WTC11 (cell line): ENCODE measurements at regions not wholly inside any gene's neighbourhood (a gene's known extent, or its start where the extent isn't known, plus 50 kb on each side); places are given as distances from the start of the nearest gene placed in this dataset.

Source experiments
- ATAC-seq: fragments of 200-7000 bp; cut with Tn5 transposase; 2 replicates; pipeline ENCODE4 v1.10.0; 2021; ENCODE audit warnings: mild to moderate bottlenecking, moderate library complexity
- CTCF ChIA-PET: fragments of 300-600 bp; sonication (Branson Sonifier 250); formaldehyde crosslinking; loops from one replicate; lab custom pipeline; 2021; ENCODE audit warnings: antibody characterized with exemption; lab: Charles Lee
- POLR2A ChIA-PET: fragments of 350-600 bp; sonication (Branson Sonifier 250); formaldehyde crosslinking; loops from one replicate; lab custom pipeline; 2021; ENCODE audit warnings: antibody characterized with exemption; lab: Charles Lee
- DNase-seq: peaks from one replicate; pipeline ENCODE4 v3.0.0; 2021; ENCODE audit warnings: low spot score
- H3K27ac Mint-ChIP-seq: 2 replicates; pipeline ENCODE4 v1.8.0; 2021; ENCODE audit warnings: mixed read lengths
- H3K27me3 Mint-ChIP-seq: 2 replicates; pipeline ENCODE4 v1.8.0; 2021; ENCODE audit warnings: low read depth, mild to moderate bottlenecking, moderate library complexity, mixed read lengths
- H3K36me3 Mint-ChIP-seq: 2 replicates; pipeline ENCODE4 v1.8.0; 2021; ENCODE audit warnings: mixed read lengths
- H3K4me1 Mint-ChIP-seq: 2 replicates; pipeline ENCODE4 v1.8.0; 2022; ENCODE audit warnings: mixed read lengths
- H3K4me3 Mint-ChIP-seq: 2 replicates; pipeline ENCODE4 v1.8.0; 2021; ENCODE audit warnings: mild to moderate bottlenecking, moderate library complexity, mixed read lengths
- H3K9me3 Mint-ChIP-seq: 2 replicates; pipeline ENCODE4 v1.8.0; 2021; ENCODE audit warnings: mixed read lengths
- AR ChIP-seq: fragments of 250-450 bp; sonication (Bioruptor Pico); IDR thresholded peaks from 2 replicates; pipeline ENCODE4 v1.9.0; 2021; ENCODE audit warnings: mild to moderate bottlenecking
- ARID4B ChIP-seq: sonication (generic); formaldehyde crosslinking; IDR thresholded peaks from 2 replicates; pipeline ENCODE4 v1.8.0; 2023; ENCODE audit warnings: missing genetic modification reagents, mild to moderate bottlenecking, borderline replicate concordance
- CDX4 ChIP-seq: fragments of 250-450 bp; sonication (Bioruptor Pico); IDR thresholded peaks from 2 replicates; pipeline ENCODE4 v1.9.0; 2021; ENCODE audit warnings: moderate library complexity, mild to moderate bottlenecking, inconsistent platforms, borderline replicate concordance
- E2F1 ChIP-seq: sonication (generic); formaldehyde crosslinking; IDR thresholded peaks from 2 replicates; pipeline ENCODE4 v1.8.0; 2022; ENCODE audit warnings: mild to moderate bottlenecking, missing genetic modification reagents
- E2F5 ChIP-seq: sonication (generic); formaldehyde crosslinking; IDR thresholded peaks from 2 replicates; pipeline ENCODE4 v1.8.1; 2022; ENCODE audit warnings: mild to moderate bottlenecking, moderate library complexity, missing genetic modification reagents
- FOXP1 ChIP-seq: sonication (generic); formaldehyde crosslinking; IDR thresholded peaks from 2 replicates; pipeline ENCODE4 v1.8.0; 2022; ENCODE audit warnings: missing genetic modification reagents, mild to moderate bottlenecking, moderate library complexity, borderline replicate concordance
- HMGA2 ChIP-seq: fragments of 250-450 bp; sonication (Bioruptor Pico); IDR thresholded peaks from 2 replicates; pipeline ENCODE4 v1.4.0; 2021; ENCODE audit warnings: mild to moderate bottlenecking, moderate library complexity
- HMGXB4 ChIP-seq: sonication (generic); formaldehyde crosslinking; IDR thresholded peaks from 2 replicates; pipeline ENCODE4 v1.8.1; 2023; ENCODE audit warnings: mild to moderate bottlenecking, moderate library complexity, missing genetic modification reagents
- JUN ChIP-seq: sonication (generic); formaldehyde crosslinking; IDR thresholded peaks from 2 replicates; pipeline ENCODE4 v1.8.0; 2023; ENCODE audit warnings: mild to moderate bottlenecking, missing genetic modification reagents
- NFYB ChIP-seq: sonication (generic); formaldehyde crosslinking; conservative IDR thresholded peaks from 2 replicates; pipeline ENCODE4 v1.8.0; 2022; ENCODE audit warnings: low read depth, missing genetic modification reagents
- NR3C1 ChIP-seq: sonication (generic); formaldehyde crosslinking; conservative IDR thresholded peaks from 2 replicates; pipeline ENCODE4 v1.8.1; 2023; ENCODE audit warnings: low read depth, mild to moderate bottlenecking, missing genetic modification reagents
- OVOL2 ChIP-seq: fragments of 250-450 bp; sonication (Bioruptor Pico); IDR thresholded peaks from 2 replicates; pipeline ENCODE4 v1.9.0; 2021; ENCODE audit warnings: mild to moderate bottlenecking, borderline replicate concordance
- PRRX2 ChIP-seq: fragments of 250-450 bp; sonication (Bioruptor Pico); IDR thresholded peaks from 2 replicates; pipeline ENCODE4 v1.8.0; 2021; ENCODE audit warnings: mild to moderate bottlenecking
- TEAD4 ChIP-seq: sonication (generic); formaldehyde crosslinking; IDR thresholded peaks from 2 replicates; pipeline ENCODE4 v1.8.0; 2022; ENCODE audit warnings: mild to moderate bottlenecking, missing genetic modification reagents
- USF1 ChIP-seq: sonication (generic); formaldehyde crosslinking; IDR thresholded peaks from 2 replicates; pipeline ENCODE4 v1.8.0; 2022; ENCODE audit warnings: mild to moderate bottlenecking, missing genetic modification reagents
- ZNF121 ChIP-seq: sonication (generic); formaldehyde crosslinking; IDR thresholded peaks from 2 replicates; pipeline ENCODE4 v1.8.0; 2023; ENCODE audit warnings: missing genetic modification reagents
- ZNF138 ChIP-seq: sonication (generic); formaldehyde crosslinking; conservative IDR thresholded peaks from 2 replicates; pipeline ENCODE4 v1.8.1; 2022; ENCODE audit warnings: mild to moderate bottlenecking, moderate library complexity, missing genetic modification reagents
- ZNF263 ChIP-seq: sonication (generic); formaldehyde crosslinking; IDR thresholded peaks from 2 replicates; pipeline ENCODE4 v1.8.1; 2022; ENCODE audit warnings: low read depth, mild to moderate bottlenecking, moderate library complexity, missing genetic modification reagents
- ZNF416 ChIP-seq: fragments of 250-450 bp; sonication (Bioruptor Pico); IDR thresholded peaks from 2 replicates; pipeline ENCODE4 v1.9.0; 2021; ENCODE audit warnings: mild to moderate bottlenecking, inconsistent platforms

- no peak for TF ChIP-seq NR3C1 (CRISPR knock-in tag)
- TF ChIP-seq, all 79 proteins: peak for 0
These were observed 540.7 kb upstream of the CADM1 start (continued) for GRCh38 chr11:116044941-116045340.

- H3K27ac Mint-ChIP-seq = no peak overlapping the region
- TF ChIP-seq CDX4 (CRISPR knock-in tag) = no peak
- no peak for TF ChIP-seq E2F1 (CRISPR knock-in tag)
- TF ChIP-seq E2F5 = no peak
- no peak for TF ChIP-seq AR (CRISPR knock-in tag)
- TF ChIP-seq ZNF121 (CRISPR knock-in tag) = no peak
- no peak for TF ChIP-seq HMGA2 (CRISPR knock-in tag)
- no peak for TF ChIP-seq ARID4B (CRISPR knock-in tag)
- no peak for TF ChIP-seq NR3C1 (CRISPR knock-in tag)
- TF ChIP-seq ZNF416 (CRISPR knock-in tag) = no peak
- no peak for TF ChIP-seq NFYB (CRISPR knock-in tag)
- no peak for TF ChIP-seq ZNF138 (CRISPR knock-in tag)
- TF ChIP-seq TEAD4 (CRISPR knock-in tag) = no peak
- TF ChIP-seq ZNF263 = no peak
- no peak for TF ChIP-seq FOXP1 (CRISPR knock-in tag)
- TF ChIP-seq USF1 (CRISPR knock-in tag) = no peak
- no peak for TF ChIP-seq HMGXB4 (CRISPR knock-in tag)
- TF ChIP-seq PRRX2 = no peak
- TF ChIP-seq OVOL2 = no peak
- TF ChIP-seq JUN (CRISPR knock-in tag) = no peak
- no peaks in the 10 kb centered on the region for H3K9me3 Mint-ChIP-seq
- ATAC-seq (peak; percentile 56; the same call in 1 of the 2 replicates), DNase-seq (no peak)
- POLR2A ChIA-PET = no interaction called here
- no peak overlapping the region for H3K4me3 Mint-ChIP-seq
- H3K36me3 Mint-ChIP-seq = no peaks in the 10 kb centered on the region
- H3K27me3 Mint-ChIP-seq = peaks cover 5% of the 10 kb centered on the region
- CTCF ChIA-PET = interaction anchor here (0.9 to 2.0 kb wide), 4 partner anchors 28 to 455 kb away, joined by 3 to 4 read pairs (median 3); no protein-coding TSS in a partner anchor
- H3K4me1 Mint-ChIP-seq = peaks cover 15% of the 10 kb centered on the region
These were observed 540.3 kb upstream of the CADM1 start for GRCh38 chr11:116044520-116044919.
